ENCODE measurements at regions not wholly inside any gene's neighbourhood (a gene's known extent, or its start where the extent isn't known, plus 50 kb on each side); places are given as distances from the start of the nearest gene placed in this dataset.

DNA sequence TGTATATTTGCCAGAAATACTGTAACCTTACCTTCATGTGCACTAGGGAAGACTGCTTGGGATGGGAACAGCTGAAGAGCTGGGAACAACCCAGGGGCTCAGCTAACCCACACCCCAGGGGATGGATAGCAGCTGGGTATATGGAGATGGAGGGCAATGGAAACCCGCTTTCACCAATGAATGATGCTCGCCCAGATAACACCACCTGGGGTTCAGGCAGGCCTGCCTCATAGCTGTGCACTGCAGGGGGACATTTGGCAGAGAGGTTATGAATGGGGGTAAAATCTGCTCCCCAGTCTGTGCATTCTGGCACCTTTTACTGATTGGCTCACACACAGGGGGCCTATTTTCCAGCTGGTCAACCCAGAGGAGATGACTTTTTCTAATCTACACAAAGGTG, 170.7 kb downstream of the CHST1 start:
- TF ChIP-seq RXRA (IDR thresholded peaks at IDR 0.05; ENCODE audit: borderline replicate concordance, low read depth) (no peak), GABPA (IDR thresholded peaks at IDR 0.05; ENCODE audit: low read depth) (no peak), POLR2AphosphoS5 (IDR thresholded peaks at IDR 0.05; ENCODE audit: low read depth, low read length) (no peak), RAD21 (IDR thresholded peaks at IDR 0.05; ENCODE audit: low read length) (no peak), EP300 (IDR thresholded peaks at IDR 0.05; ENCODE audit: borderline replicate concordance in 1 of 2, low read depth in 1 of 2, low read length in 1 of 2) (no peak)
- TF ChIP-seq, protein P1, sequence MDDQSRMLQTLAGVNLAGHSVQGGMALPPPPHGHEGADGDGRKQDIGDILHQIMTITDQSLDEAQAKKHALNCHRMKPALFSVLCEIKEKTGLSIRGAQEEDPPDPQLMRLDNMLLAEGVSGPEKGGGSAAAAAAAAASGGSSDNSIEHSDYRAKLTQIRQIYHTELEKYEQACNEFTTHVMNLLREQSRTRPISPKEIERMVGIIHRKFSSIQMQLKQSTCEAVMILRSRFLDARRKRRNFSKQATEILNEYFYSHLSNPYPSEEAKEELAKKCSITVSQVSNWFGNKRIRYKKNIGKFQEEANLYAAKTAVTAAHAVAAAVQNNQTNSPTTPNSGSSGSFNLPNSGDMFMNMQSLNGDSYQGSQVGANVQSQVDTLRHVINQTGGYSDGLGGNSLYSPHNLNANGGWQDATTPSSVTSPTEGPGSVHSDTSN (IDR thresholded peaks at IDR 0.05): no peak
- TF ChIP-seq, protein P2, sequence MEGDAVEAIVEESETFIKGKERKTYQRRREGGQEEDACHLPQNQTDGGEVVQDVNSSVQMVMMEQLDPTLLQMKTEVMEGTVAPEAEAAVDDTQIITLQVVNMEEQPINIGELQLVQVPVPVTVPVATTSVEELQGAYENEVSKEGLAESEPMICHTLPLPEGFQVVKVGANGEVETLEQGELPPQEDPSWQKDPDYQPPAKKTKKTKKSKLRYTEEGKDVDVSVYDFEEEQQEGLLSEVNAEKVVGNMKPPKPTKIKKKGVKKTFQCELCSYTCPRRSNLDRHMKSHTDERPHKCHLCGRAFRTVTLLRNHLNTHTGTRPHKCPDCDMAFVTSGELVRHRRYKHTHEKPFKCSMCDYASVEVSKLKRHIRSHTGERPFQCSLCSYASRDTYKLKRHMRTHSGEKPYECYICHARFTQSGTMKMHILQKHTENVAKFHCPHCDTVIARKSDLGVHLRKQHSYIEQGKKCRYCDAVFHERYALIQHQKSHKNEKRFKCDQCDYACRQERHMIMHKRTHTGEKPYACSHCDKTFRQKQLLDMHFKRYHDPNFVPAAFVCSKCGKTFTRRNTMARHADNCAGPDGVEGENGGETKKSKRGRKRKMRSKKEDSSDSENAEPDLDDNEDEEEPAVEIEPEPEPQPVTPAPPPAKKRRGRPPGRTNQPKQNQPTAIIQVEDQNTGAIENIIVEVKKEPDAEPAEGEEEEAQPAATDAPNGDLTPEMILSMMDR (IDR thresholded peaks at IDR 0.05): no peak
- TF ChIP-seq, protein P3, sequence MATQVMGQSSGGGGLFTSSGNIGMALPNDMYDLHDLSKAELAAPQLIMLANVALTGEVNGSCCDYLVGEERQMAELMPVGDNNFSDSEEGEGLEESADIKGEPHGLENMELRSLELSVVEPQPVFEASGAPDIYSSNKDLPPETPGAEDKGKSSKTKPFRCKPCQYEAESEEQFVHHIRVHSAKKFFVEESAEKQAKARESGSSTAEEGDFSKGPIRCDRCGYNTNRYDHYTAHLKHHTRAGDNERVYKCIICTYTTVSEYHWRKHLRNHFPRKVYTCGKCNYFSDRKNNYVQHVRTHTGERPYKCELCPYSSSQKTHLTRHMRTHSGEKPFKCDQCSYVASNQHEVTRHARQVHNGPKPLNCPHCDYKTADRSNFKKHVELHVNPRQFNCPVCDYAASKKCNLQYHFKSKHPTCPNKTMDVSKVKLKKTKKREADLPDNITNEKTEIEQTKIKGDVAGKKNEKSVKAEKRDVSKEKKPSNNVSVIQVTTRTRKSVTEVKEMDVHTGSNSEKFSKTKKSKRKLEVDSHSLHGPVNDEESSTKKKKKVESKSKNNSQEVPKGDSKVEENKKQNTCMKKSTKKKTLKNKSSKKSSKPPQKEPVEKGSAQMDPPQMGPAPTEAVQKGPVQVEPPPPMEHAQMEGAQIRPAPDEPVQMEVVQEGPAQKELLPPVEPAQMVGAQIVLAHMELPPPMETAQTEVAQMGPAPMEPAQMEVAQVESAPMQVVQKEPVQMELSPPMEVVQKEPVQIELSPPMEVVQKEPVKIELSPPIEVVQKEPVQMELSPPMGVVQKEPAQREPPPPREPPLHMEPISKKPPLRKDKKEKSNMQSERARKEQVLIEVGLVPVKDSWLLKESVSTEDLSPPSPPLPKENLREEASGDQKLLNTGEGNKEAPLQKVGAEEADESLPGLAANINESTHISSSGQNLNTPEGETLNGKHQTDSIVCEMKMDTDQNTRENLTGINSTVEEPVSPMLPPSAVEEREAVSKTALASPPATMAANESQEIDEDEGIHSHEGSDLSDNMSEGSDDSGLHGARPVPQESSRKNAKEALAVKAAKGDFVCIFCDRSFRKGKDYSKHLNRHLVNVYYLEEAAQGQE (IDR thresholded peaks at IDR 0.05; ENCODE audit: low read depth, low read length): no peak
- TF ChIP-seq, protein P4, sequence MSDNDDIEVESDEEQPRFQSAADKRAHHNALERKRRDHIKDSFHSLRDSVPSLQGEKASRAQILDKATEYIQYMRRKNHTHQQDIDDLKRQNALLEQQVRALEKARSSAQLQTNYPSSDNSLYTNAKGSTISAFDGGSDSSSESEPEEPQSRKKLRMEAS (IDR thresholded peaks at IDR 0.05; ENCODE audit: low read depth): no peak
